ENCODE measurements at regions not wholly inside any gene's neighbourhood (a gene's known extent, or its start where the extent isn't known, plus 50 kb on each side); places are given as distances from the start of the nearest gene placed in this dataset.

DNA sequence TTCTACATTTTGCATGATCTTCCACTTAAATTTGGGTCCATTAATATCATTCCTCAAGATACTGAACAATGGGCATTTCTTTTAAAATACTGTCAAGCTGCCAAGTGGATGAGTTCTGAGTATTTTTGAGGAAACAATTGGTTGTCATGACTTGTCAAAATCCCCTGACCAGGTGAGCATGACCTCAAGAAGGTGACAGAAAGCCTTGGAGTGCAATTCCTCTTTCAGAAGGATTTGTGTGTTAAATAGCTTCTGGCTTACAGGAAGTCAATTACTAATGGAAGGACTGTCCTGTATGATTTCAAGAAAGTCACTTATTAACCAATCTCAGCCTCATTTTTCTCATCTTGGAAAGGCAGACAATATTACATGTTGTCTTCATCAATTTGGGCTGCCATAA lies 460.6 kb downstream of the TSN start:
- DNase-seq (ENCODE audit: extremely low read depth, low read depth): no peak
- TF ChIP-seq, protein P1, sequence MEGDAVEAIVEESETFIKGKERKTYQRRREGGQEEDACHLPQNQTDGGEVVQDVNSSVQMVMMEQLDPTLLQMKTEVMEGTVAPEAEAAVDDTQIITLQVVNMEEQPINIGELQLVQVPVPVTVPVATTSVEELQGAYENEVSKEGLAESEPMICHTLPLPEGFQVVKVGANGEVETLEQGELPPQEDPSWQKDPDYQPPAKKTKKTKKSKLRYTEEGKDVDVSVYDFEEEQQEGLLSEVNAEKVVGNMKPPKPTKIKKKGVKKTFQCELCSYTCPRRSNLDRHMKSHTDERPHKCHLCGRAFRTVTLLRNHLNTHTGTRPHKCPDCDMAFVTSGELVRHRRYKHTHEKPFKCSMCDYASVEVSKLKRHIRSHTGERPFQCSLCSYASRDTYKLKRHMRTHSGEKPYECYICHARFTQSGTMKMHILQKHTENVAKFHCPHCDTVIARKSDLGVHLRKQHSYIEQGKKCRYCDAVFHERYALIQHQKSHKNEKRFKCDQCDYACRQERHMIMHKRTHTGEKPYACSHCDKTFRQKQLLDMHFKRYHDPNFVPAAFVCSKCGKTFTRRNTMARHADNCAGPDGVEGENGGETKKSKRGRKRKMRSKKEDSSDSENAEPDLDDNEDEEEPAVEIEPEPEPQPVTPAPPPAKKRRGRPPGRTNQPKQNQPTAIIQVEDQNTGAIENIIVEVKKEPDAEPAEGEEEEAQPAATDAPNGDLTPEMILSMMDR (IDR thresholded peaks at IDR 0.05; ENCODE audit: low read depth, low read length): no peak

DNA sequence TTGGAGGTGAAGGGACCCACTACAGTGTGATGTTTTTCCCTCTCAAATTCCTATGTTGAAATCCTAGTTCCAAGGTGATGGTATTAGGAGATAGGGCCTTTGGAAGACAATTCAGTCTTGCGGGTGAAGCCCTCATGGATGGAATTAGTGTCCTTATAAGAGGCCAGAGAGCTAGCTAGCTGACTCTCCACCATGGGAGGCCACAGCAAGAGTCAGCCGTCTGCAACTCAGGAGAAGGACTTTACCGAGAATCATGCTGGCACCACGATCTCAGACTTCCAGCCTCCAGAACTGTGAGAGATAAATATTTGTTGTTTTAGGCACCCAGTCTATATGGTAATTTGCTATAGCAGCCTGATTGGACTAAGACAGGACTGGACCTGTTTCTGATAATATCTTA lies 461.4 kb downstream of the TSN start:
- TF ChIP-seq, protein P1 (IDR thresholded peaks at IDR 0.05; ENCODE audit: low read depth, low read length): no peak

DNA sequence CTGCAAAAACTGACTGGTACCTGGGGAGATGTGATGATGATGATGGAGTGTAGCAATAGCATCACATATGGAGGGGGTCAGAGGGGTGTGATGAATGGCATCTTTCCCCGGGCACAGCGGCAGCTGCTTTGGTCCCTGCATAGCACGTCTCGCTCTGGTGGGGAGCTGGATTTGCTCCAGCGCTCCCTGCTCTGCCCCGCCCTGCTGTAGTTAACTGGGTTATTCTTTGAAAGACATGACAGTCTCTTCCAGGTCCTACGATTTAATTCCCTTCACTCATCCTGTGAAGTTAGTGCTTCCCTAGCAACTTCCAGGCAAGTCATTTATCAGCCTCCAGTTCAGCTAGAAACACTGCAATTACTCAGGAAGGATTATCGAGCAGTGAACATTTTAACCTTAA lies 463.1 kb downstream of the TSN start:
- no peak for DNase-seq (ENCODE audit: extremely low read depth, low read depth)
- TF ChIP-seq, protein P1 (IDR thresholded peaks at IDR 0.05; ENCODE audit: low read depth, low read length): no peak

More for the DNA sequence above, 461.4 kb downstream of the TSN start:
- DNase-seq (ENCODE audit: extremely low read depth, low read depth): no peak

DNA sequence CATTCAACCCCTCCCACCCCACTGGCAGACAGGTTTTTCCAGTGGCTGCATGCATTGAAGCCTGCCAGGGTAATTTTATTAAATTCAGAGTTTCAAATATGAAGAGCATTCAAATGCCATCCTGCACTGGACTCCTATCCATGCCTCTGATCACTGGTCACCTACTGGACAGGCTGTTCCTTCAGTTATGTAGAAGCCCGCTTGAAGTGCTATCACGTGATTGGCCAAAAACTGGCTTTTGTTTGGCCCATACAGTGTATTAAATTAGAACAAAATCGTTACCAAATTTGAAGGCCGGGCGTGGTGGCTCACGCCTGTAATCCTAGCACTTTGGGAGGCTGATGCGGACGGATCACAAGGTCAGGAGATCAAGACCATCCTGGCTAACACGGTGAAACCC lies 464.1 kb downstream of the TSN start:
- DNase-seq (ENCODE audit: extremely low read depth, low read depth): no peak
- TF ChIP-seq, protein P1 (IDR thresholded peaks at IDR 0.05; ENCODE audit: low read depth, low read length): no peak

DNA sequence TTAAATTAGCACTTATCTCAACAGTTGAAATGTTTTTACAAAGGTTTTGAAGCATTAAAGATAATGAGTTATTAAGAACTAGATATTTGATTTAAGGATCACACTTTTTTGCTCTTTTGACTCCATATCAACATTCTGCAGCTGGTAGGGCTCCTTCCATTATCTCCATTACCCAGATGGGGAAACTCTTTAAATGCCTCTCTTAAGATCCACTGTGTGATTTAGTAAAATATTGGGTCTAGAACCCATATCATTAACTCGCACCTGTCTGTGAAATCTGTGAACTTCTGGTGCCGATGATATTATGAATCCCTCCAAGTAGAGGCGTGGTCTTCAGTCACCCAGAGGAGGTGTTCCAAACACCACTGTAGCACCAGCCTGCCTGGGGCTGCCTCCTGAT lies 466.2 kb downstream of the TSN start:
- TF ChIP-seq, protein P1 (IDR thresholded peaks at IDR 0.05; ENCODE audit: low read depth, low read length): no peak
- no peak for DNase-seq (ENCODE audit: extremely low read depth, low read depth)

DNA sequence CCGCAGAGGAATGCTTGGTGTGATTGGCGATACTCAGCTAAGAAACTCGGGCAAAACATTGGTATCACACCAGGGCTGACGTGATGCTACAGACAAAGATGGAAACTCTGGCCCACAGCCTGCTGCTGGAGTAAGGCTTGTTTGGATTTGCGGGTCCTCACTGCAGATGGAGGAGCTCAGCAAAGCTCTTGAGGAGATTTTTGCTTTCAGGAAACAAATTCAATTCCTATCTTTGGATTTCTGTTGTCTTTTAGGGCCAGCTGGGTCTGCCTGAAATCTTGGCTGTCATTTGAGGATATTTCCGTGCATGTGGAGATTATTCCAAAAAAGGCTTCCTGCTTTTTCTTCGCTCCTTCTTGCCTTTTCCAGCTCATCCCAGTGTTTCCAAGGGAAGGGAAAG lies 475.8 kb downstream of the TSN start:
- TF ChIP-seq, protein P1 (IDR thresholded peaks at IDR 0.05; ENCODE audit: low read depth, low read length): no peak

DNA sequence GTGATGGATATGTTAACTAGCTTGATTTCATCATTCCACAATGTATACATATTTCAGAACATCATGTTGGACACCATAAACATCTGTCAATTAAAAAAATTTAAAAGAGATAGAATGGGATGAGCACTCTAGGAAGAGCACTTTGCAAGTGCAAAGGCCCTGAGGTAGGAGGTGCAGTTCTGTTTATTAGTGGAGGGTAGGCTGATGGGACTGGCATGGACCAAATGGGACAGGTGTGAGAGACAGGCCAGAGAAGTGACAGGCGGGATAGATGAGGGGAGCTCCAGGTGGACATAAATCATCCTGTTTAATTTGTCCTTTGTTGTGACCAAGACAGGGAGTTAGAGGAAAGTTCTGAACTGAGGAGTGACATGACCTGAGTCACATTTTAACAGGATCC lies 477.9 kb downstream of the TSN start:
- TF ChIP-seq, protein P1 (IDR thresholded peaks at IDR 0.05; ENCODE audit: low read depth, low read length): no peak
- DNase-seq (ENCODE audit: extremely low read depth, low read depth): no peak

More for the DNA sequence above, 475.8 kb downstream of the TSN start:
- no peak for DNase-seq (ENCODE audit: extremely low read depth, low read depth)
